H1 (cell line): ENCODE measurements at regions not wholly inside any gene's neighbourhood (a gene's known extent, or its start where the extent isn't known, plus 50 kb on each side); places are given as distances from the start of the nearest gene placed in this dataset.

Experiments used
- CTCF ChIA-PET: fragments of 300-600 bp; sonication (Branson Sonifier 250); formaldehyde crosslinking; loops from one replicate; lab custom pipeline; 2021; ENCODE audit not compliant: partially characterized antibody; lab: Charles Lee
- POLR2A ChIA-PET: fragments of 300-600 bp; sonication (Branson Sonifier 250); formaldehyde crosslinking; loops from one replicate; lab custom pipeline; 2021; ENCODE audit warnings: inconsistent platforms; ENCODE audit not compliant: partially characterized antibody; lab: Charles Lee
- DNase-seq, 2 experiments: peaks; one replicate each; pipeline versions ENCODE4 v3.0.0 to v3.0.0-alpha.2; 2010 to 2022; ENCODE audit warnings: low spot score in 2 of 2, low read depth in 1 of 2, mixed read lengths in 1 of 2
- FAIRE-seq: peaks from 2 replicates; lab custom pipeline; 2011; peaks lifted over from hg19 to GRCh38; lab: Jason Lieb, UNC
- H2AFZ ChIP-seq: 2 replicates; pipeline ENCODE4 v1.8.1; 2012; ENCODE audit warnings: low read length, inconsistent platforms
- H2AK5ac ChIP-seq: 2 replicates; pipeline ENCODE4 v1.6.1; 2013; ENCODE audit warnings: low read depth, low read length
- H2BK120ac ChIP-seq: replicated peaks from 2 replicates; pipeline ENCODE3; 2013; ENCODE audit warnings: low read depth, low read length, inconsistent platforms
- H2BK12ac ChIP-seq: 2 replicates; pipeline ENCODE4 v1.6.1; 2013; ENCODE audit warnings: low read depth, low read length
- H2BK15ac ChIP-seq: 2 replicates; pipeline ENCODE4 v1.6.1; 2013; ENCODE audit warnings: low read length
- H2BK20ac ChIP-seq: 2 replicates; pipeline ENCODE4 v1.6.1; 2013; ENCODE audit warnings: low read length
- H2BK5ac ChIP-seq: 2 replicates; pipeline ENCODE4 v1.6.1; 2013; ENCODE audit warnings: low read depth, low read length
- H3K14ac ChIP-seq: 2 replicates; pipeline ENCODE4 v1.6.1; 2013; ENCODE audit warnings: inconsistent platforms; ENCODE audit not compliant: insufficient read length
- H3K18ac ChIP-seq: 2 replicates; pipeline ENCODE4 v1.6.1; 2013; ENCODE audit warnings: low read length; ENCODE audit errors: extremely low read depth
- H3K23ac ChIP-seq: 2 replicates; pipeline ENCODE4 v1.6.1; 2013; ENCODE audit warnings: inconsistent platforms; ENCODE audit not compliant: insufficient read length
- H3K23me2 ChIP-seq: 2 replicates; pipeline ENCODE4 v1.6.1; 2013; ENCODE audit warnings: low read depth, low read length
- H3K27ac ChIP-seq: 2 replicates; pipeline ENCODE4 v1.6.1; 2011; ENCODE audit warnings: low read depth, low read length, inconsistent platforms
- H3K27me3 ChIP-seq, 4 experiments: replicated peaks in 1 of 4; 1 replicate in 1 of 4; 2 replicates in 3 of 4; pipeline versions ENCODE4 v1.6.1 to v1.8.1; 2011 to 2013; ENCODE audit warnings: low read length in 3 of 4, mild to moderate bottlenecking in 3 of 4, inconsistent platforms in 2 of 4, mixed read lengths in 2 of 4, moderate library complexity in 1 of 4; ENCODE audit not compliant: control insufficient read depth in 3 of 4, insufficient read depth in 3 of 4; ENCODE audit errors: extremely low read depth in 1 of 4
- H3K36me3 ChIP-seq, 4 experiments: 2 replicates each; pipeline versions ENCODE4 v1.6.1 to v1.8.1; 2011 to 2013; ENCODE audit warnings: mild to moderate bottlenecking in 4 of 4, low read length in 3 of 4, moderate library complexity in 2 of 4, control low read depth in 1 of 4, inconsistent platforms in 1 of 4; ENCODE audit not compliant: insufficient read depth in 4 of 4, control insufficient read depth in 2 of 4
- H3K4ac ChIP-seq: replicated peaks from 2 replicates; pipeline ENCODE3; 2013; ENCODE audit warnings: low read length, low read depth, mixed read lengths, inconsistent platforms; ENCODE audit not compliant: insufficient read length
- H3K4me1 ChIP-seq, 4 experiments: replicated peaks in 1 of 4; 1 replicate in 1 of 4; 2 replicates in 3 of 4; pipeline versions ENCODE4 v1.6.1 to v1.8.1; 2011 to 2013; ENCODE audit warnings: low read length in 3 of 4, inconsistent platforms in 2 of 4, mixed read lengths in 1 of 4; ENCODE audit not compliant: insufficient read depth in 4 of 4, control insufficient read depth in 3 of 4
- H3K4me2 ChIP-seq, 2 experiments: 2 replicates each; pipeline versions ENCODE4 v1.6.1 to v1.8.1; 2011 to 2013; ENCODE audit warnings: low read depth in 2 of 2, low read length in 2 of 2, control low read depth in 1 of 2, inconsistent platforms in 1 of 2, mild to moderate bottlenecking in 1 of 2; ENCODE audit not compliant: insufficient read depth in 1 of 2
- H3K4me3 ChIP-seq, 4 experiments: fragments of 200-600, 300-600 bp in 1 of 4; sonication (generic), shearing (Covaris generic), sonication (Bioruptor Twin) in 1 of 4; 2 replicates each; pipeline versions ENCODE4 v1.5.1 to v1.8.1; 2011 to 2016; ENCODE audit warnings: low read length in 4 of 4, low read depth in 3 of 4, control low read depth in 2 of 4, inconsistent platforms in 2 of 4, mild to moderate bottlenecking in 2 of 4, mixed read lengths in 1 of 4, moderate library complexity in 1 of 4; ENCODE audit not compliant: insufficient read depth in 2 of 4; ENCODE audit errors: extremely low read depth in 1 of 4
- H3K56ac ChIP-seq: replicated peaks from 2 replicates; pipeline ENCODE3; 2013; ENCODE audit warnings: low read depth, mild to moderate bottlenecking, mixed read lengths, low read length, inconsistent platforms; ENCODE audit not compliant: insufficient read length
- H3K79me1 ChIP-seq: 2 replicates; pipeline ENCODE4 v1.6.1; 2013; ENCODE audit warnings: low read depth, low read length, control low read depth
- H3K79me2 ChIP-seq, 2 experiments: 2 replicates each; pipeline versions ENCODE4 v1.6.1 to v1.8.1; 2012 to 2013; ENCODE audit warnings: low read length in 2 of 2, mild to moderate bottlenecking in 2 of 2, inconsistent platforms in 1 of 2; ENCODE audit not compliant: insufficient read depth in 2 of 2, control insufficient read depth in 1 of 2
- H3K9ac ChIP-seq, 4 experiments: replicated peaks in 1 of 4; 1 replicate in 1 of 4; 2 replicates in 3 of 4; pipeline versions ENCODE4 v1.6.1 to v1.8.1; 2011 to 2013; ENCODE audit warnings: low read depth in 3 of 4, low read length in 3 of 4, control low read depth in 2 of 4, mild to moderate bottlenecking in 2 of 4, moderate library complexity in 2 of 4, inconsistent platforms in 1 of 4; ENCODE audit errors: extremely low read depth in 1 of 4
- H3K9me3 ChIP-seq, 2 experiments: 2 replicates each; pipeline versions ENCODE4 v1.6.1 to v1.8.1; 2012 to 2013; ENCODE audit warnings: mild to moderate bottlenecking in 2 of 2, moderate library complexity in 2 of 2, control low read depth in 1 of 2, inconsistent platforms in 1 of 2, low read depth in 1 of 2, low read length in 1 of 2, mixed read lengths in 1 of 2; ENCODE audit not compliant: insufficient read depth in 2 of 2
- H4K20me1 ChIP-seq, 2 experiments: replicated peaks in 1 of 2; 2 replicates each; pipeline versions ENCODE3 to v1.8.1; 2011 to 2013; ENCODE audit warnings: inconsistent platforms in 2 of 2, low read length in 2 of 2, mild to moderate bottlenecking in 1 of 2; ENCODE audit not compliant: insufficient read depth in 2 of 2, control insufficient read depth in 1 of 2
- H4K5ac ChIP-seq: 2 replicates; pipeline ENCODE4 v1.6.1; 2013; ENCODE audit warnings: low read length, low read depth, mixed read lengths, inconsistent platforms; ENCODE audit not compliant: insufficient read length
- H4K8ac ChIP-seq: 2 replicates; pipeline ENCODE4 v1.8.0; 2013; ENCODE audit warnings: mild to moderate bottlenecking, moderate library complexity, low read length, inconsistent platforms; ENCODE audit not compliant: insufficient read depth; ENCODE audit errors: extremely low read depth
- H4K91ac ChIP-seq: replicated peaks from 2 replicates; pipeline ENCODE3; 2013; ENCODE audit warnings: low read length, mixed read lengths, inconsistent platforms; ENCODE audit not compliant: insufficient read length
- CEBPB ChIP-seq: IDR thresholded peaks from 2 replicates; pipeline ENCODE4 v1.6.1; 2012; ENCODE audit warnings: low read depth, low read length
- CREB1 ChIP-seq: IDR thresholded peaks from 2 replicates; pipeline ENCODE4 v1.6.1; 2012; ENCODE audit warnings: inconsistent platforms
- GABPA ChIP-seq: IDR thresholded peaks from 2 replicates; pipeline ENCODE4 v1.6.1; 2011; ENCODE audit warnings: mild to moderate bottlenecking, low read length, moderate library complexity, borderline replicate concordance; ENCODE audit not compliant: insufficient read depth
- HDAC2 ChIP-seq, 2 experiments: fragments of 300-600 bp in 1 of 2; sonication (generic) in 1 of 2; IDR thresholded peaks; 2 replicates each; pipeline ENCODE4 v1.6.1; 2011 to 2012; ENCODE audit warnings: low read depth in 2 of 2, low read length in 2 of 2, mild to moderate bottlenecking in 2 of 2, moderate library complexity in 2 of 2, borderline replicate concordance in 1 of 2, inconsistent platforms in 1 of 2
- HDAC6 ChIP-seq: IDR thresholded peaks from one replicate; pipeline ENCODE4 v1.7.1; 2012; ENCODE audit warnings: low read depth, mild to moderate bottlenecking, inconsistent platforms, low read length, moderate library complexity
- MAFK ChIP-seq: IDR thresholded peaks from 2 replicates; pipeline ENCODE4 v1.6.1; 2012; ENCODE audit warnings: low read depth, mild to moderate bottlenecking, improper control_type of control experiment, low read length
- NRF1 ChIP-seq: IDR thresholded peaks from 2 replicates; pipeline ENCODE4 v1.6.1; 2011; ENCODE audit warnings: mild to moderate bottlenecking, low read depth, low read length, improper control_type of control experiment
- PHF8 ChIP-seq: fragments of 200-600 bp; sonication (generic); conservative IDR thresholded peaks from 2 replicates; pipeline ENCODE4 v1.7.1; 2012; ENCODE audit warnings: low read depth, mild to moderate bottlenecking, inconsistent platforms, low read length, moderate library complexity
- RNF2 ChIP-seq: fragments of 200-900, 300-1000 bp; sonication (generic); IDR thresholded peaks from 2 replicates; pipeline ENCODE4 v1.7.1; 2016; ENCODE audit warnings: borderline replicate concordance, low read depth, mild to moderate bottlenecking, antibody characterized with exemption, low read length; ENCODE audit not compliant: poor library complexity, severe bottlenecking; ENCODE audit errors: missing control alignments
- SAP30 ChIP-seq: fragments of 300-600 bp; sonication (generic); IDR thresholded peaks from 2 replicates; pipeline ENCODE4 v1.7.1; 2012; ENCODE audit warnings: low read length, moderate library complexity, mild to moderate bottlenecking, inconsistent platforms; ENCODE audit not compliant: insufficient read depth, insufficient replicate concordance
- SIRT6 ChIP-seq: IDR thresholded peaks from one replicate; pipeline ENCODE4 v1.7.1; 2012; ENCODE audit warnings: low read length, inconsistent platforms
- SIX5 ChIP-seq: IDR thresholded peaks from 2 replicates; pipeline ENCODE4 v1.6.1; 2011; ENCODE audit warnings: mild to moderate bottlenecking, low read depth, low read length
- SP1 ChIP-seq: IDR thresholded peaks from 2 replicates; pipeline ENCODE4 v1.6.1; 2011; ENCODE audit warnings: low read depth, low read length
- TCF12 ChIP-seq: IDR thresholded peaks from 2 replicates; pipeline ENCODE4 v1.6.1; 2011; ENCODE audit warnings: low read depth, mild to moderate bottlenecking, low read length
- WGBS, 2 experiments: shearing (Covaris generic) in 1 of 2; methylation state at CpG; one replicate each; pipeline versions ENCODE4 v1.1.6 to v1.1.7; 2013 to 2015; ENCODE audit warnings: low lambda C conversion rate in 2 of 2, mixed read lengths in 2 of 2, inconsistent platforms in 1 of 2, low coverage in 1 of 2, missing lambda C conversion rate in 1 of 2; ENCODE audit not compliant: insufficient replicate concordance in 2 of 2, insufficient coverage in 1 of 2, insufficient read length in 1 of 2; ENCODE audit errors: extremely low coverage in 1 of 2, missing lambda C conversion rate in 1 of 2; 5-methylcytosine and 5-hydroxymethylcytosine counted together

DNA sequence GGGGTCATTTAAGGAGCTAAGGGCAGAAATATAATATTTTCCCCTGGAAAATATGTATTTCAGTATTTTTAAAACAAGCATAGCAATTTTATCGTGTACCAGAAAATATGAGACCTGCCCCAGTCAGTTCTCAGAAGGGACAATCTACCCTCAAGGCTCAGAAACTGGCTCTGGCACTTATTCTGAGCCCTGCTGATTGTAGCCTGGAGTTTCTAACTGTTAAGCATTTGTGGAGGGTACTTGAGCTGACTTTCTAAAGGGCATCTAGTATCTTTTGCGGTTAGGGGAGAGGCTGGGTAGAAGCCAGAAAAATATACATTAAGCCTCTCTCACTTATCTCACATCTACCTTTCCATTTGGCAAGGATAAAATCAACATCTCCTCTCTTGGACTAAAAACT is 71.3 kb upstream of the FSHB start:
- H3K9ac ChIP-seq = no peak overlapping the region
- H3K4me3 ChIP-seq = no peak overlapping the region
- no peak overlapping the region for H3K4me2 ChIP-seq
- ChIA-PET POLR2A (no interaction called here), CTCF (interaction anchor here (2.3 to 4.2 kb wide), 2 partner anchors 16 to 30 kb away, joined by 8 to 20 read pairs; no protein-coding TSS in a partner anchor)
- no peak overlapping the region for H2BK5ac ChIP-seq
- no peak overlapping the region for H4K91ac ChIP-seq
- H3K4ac ChIP-seq = no peak overlapping the region
- H3K4me1 ChIP-seq = no peaks in the 10 kb centered on the region
- H3K18ac ChIP-seq = no peak overlapping the region
- peaks cover 3 to 5% of the 10 kb centered on the region in 2 experiments; a peak in 2 of 4 replicates for H3K9me3 ChIP-seq
- no peaks in the 10 kb centered on the region for H3K79me2 ChIP-seq
- no peak overlapping the region for H2BK12ac ChIP-seq
- WGBS, 2 experiments = 88% methylated on average over 2 of the region's 2 CpGs; no CpG with 5 or more reads in 1 of the 2 experiments
- H4K20me1 ChIP-seq = no peaks in the 10 kb centered on the region
- no peak overlapping the region for H2BK15ac ChIP-seq
- no peak for DNase-seq
- H2BK20ac ChIP-seq = no peak overlapping the region
- H3K56ac ChIP-seq = no peak overlapping the region
- no peaks in the 10 kb centered on the region for H3K79me1 ChIP-seq
- no peak overlapping the region for H4K5ac ChIP-seq
- no peak for FAIRE-seq
- no peak overlapping the region for H4K8ac ChIP-seq
- no peak overlapping the region for H2BK120ac ChIP-seq
- no peaks in the 10 kb centered on the region for H3K27me3 ChIP-seq
- no peaks in the 10 kb centered on the region; the same call in 1 of the 2 replicates for H3K23me2 ChIP-seq
- no peak overlapping the region for H3K27ac ChIP-seq
- H2AFZ ChIP-seq = no peak overlapping the region
- H2AK5ac ChIP-seq = no peak overlapping the region
- H3K36me3 ChIP-seq = no peaks in the 10 kb centered on the region
- no peak overlapping the region for H3K14ac ChIP-seq
- H3K23ac ChIP-seq = no peak overlapping the region
- TF ChIP-seq RNF2 = no peak
- no peak for TF ChIP-seq NRF1
- no peak for TF ChIP-seq SIX5
- TF ChIP-seq HDAC6 = no peak
- no peak for TF ChIP-seq PHF8
- no peak for TF ChIP-seq SIRT6
- TF ChIP-seq SP1 = no peak
- no peak for TF ChIP-seq HDAC2 (IDR thresholded peaks at IDR 0.05; ENCODE audit: borderline replicate concordance in 1 of 2, low read depth in 2 of 2, low read length in 2 of 2)
- no peak for TF ChIP-seq MAFK
- no peak for TF ChIP-seq GABPA
- TF ChIP-seq CEBPB = no peak
- no peak for TF ChIP-seq SAP30
- no peak for TF ChIP-seq TCF12
- TF ChIP-seq CREB1 = no peak
